SK-MEL-5 (cell line): ENCODE measurements at regions not wholly inside any gene's neighbourhood (a gene's known extent, or its start where the extent isn't known, plus 50 kb on each side); places are given as distances from the start of the nearest gene placed in this dataset.

Source experiments
- DNase-seq: peaks from one replicate; pipeline ENCODE4 v3.0.0-alpha.2; 2016; ENCODE audit warnings: low read depth, low spot score
- in situ Hi-C: cut with HindIII; loops from 2 replicates; pipeline ENCODE4 v1.10.0; 2016; ENCODE audit warnings: low sequenced_read_pairs, high pct_unique_total_duplicates, low pct_unique_long_range_greater_than_20kb

GRCh38 chr5:133794771-133795415 is 173.5 kb downstream of the C5orf15 start:
- in situ Hi-C loops: no loop called here
- no peak for DNase-seq

GRCh38 chr5:133793756-133794465 is 174.5 kb downstream of the C5orf15 start:
- in situ Hi-C loops: no loop called here
- no peak for DNase-seq

GRCh38 chr5:133792655-133793054 is 175.8 kb downstream of the C5orf15 start:
- no peak for DNase-seq
- in situ Hi-C loops: no loop called here

GRCh38 chr5:133792024-133792423 is 176.4 kb downstream of the C5orf15 start:
- in situ Hi-C loops: no loop called here
- no peak for DNase-seq

- in situ Hi-C loops: no loop called here
- DNase-seq: no peak
Observed at GRCh38 chr5:133790898-133791297, 177.5 kb downstream of the C5orf15 start.

GRCh38 chr5:133789428-133789827 is 177.1 kb upstream of the FSTL4 start:
- in situ Hi-C loops: no loop called here
- no peak for DNase-seq

GRCh38 chr5:133788121-133788520 is 175.8 kb upstream of the FSTL4 start:
- DNase-seq: no peak
- in situ Hi-C loops: no loop called here

GRCh38 chr5:133786420-133786819 is 174.1 kb upstream of the FSTL4 start:
- in situ Hi-C loops: no loop called here
- no peak for DNase-seq

- in situ Hi-C loops: no loop called here
- no peak for DNase-seq
Observed at GRCh38 chr5:133785182-133785581, 172.8 kb upstream of the FSTL4 start.

- in situ Hi-C loops: no loop called here
- no peak for DNase-seq
Observed at GRCh38 chr5:133783481-133783880, 171.1 kb upstream of the FSTL4 start.

GRCh38 chr5:133782736-133783135 is 170.4 kb upstream of the FSTL4 start:
- no peak for DNase-seq
- in situ Hi-C loops: no loop called here

- DNase-seq: no peak
- in situ Hi-C loops: no loop called here
Observed at GRCh38 chr5:133781436-133782225, 169.3 kb upstream of the FSTL4 start.

GRCh38 chr5:133780619-133781280 is 168.4 kb upstream of the FSTL4 start:
- no peak for DNase-seq
- in situ Hi-C loops: no loop called here

- in situ Hi-C loops: no loop called here
- DNase-seq: peak; percentile 4
Observed at GRCh38 chr5:133779828-133780475, 167.6 kb upstream of the FSTL4 start.

- DNase-seq: no peak
- in situ Hi-C loops: no loop called here
Observed at GRCh38 chr5:133778636-133779035, 166.3 kb upstream of the FSTL4 start.

GRCh38 chr5:133777951-133778350 is 165.6 kb upstream of the FSTL4 start:
- in situ Hi-C loops: no loop called here
- no peak for DNase-seq

- DNase-seq: no peak
- in situ Hi-C loops: no loop called here
Observed at GRCh38 chr5:133775584-133776304, 163.4 kb upstream of the FSTL4 start.
